CD14-positive monocyte (primary cell): ENCODE measurements at regions not wholly inside any gene's neighbourhood (a gene's known extent, or its start where the extent isn't known, plus 50 kb on each side); places are given as distances from the start of the nearest gene placed in this dataset.

Experiments used
- DNase-seq, 3 donors: peaks; one replicate each; pipeline ENCODE4 v3.0.0-alpha.2; 2011 to 2022
- H2AFZ ChIP-seq: 2 replicates; pipeline ENCODE4 v1.6.0; 2012; ENCODE audit warnings: mild to moderate bottlenecking, low read depth, low read length, inconsistent platforms; ENCODE audit not compliant: insufficient read depth, poor library complexity, severe bottlenecking
- H3K27ac ChIP-seq, 2 donors: 1 replicate in 1 of 2; 2 replicates in 1 of 2; pipeline ENCODE4 v1.5.1; 2012 to 2013; ENCODE audit warnings: low read length in 2 of 2, control low read depth in 1 of 2, inconsistent platforms in 1 of 2, low read depth in 1 of 2, mild to moderate bottlenecking in 1 of 2
- H3K27me3 ChIP-seq, 2 donors: one replicate each; pipeline versions ENCODE4 v1.6.0 to v1.6.1; 2011 to 2013; ENCODE audit warnings: low read length in 2 of 2; ENCODE audit not compliant: control insufficient read depth in 2 of 2, insufficient read depth in 2 of 2
- H3K36me3 ChIP-seq, 2 donors: replicated peaks in 1 of 2; 1 replicate in 1 of 2; 2 replicates in 1 of 2; pipeline versions ENCODE4 v1.5.1 to v1.6.1; 2012 to 2013; ENCODE audit warnings: low read length in 2 of 2, control low read depth in 1 of 2, inconsistent platforms in 1 of 2, mild to moderate bottlenecking in 1 of 2; ENCODE audit not compliant: insufficient read depth in 2 of 2, control insufficient read depth in 1 of 2
- H3K4me1 ChIP-seq, 2 donors: 1 replicate in 1 of 2; 2 replicates in 1 of 2; pipeline versions ENCODE4 v1.5.1 to v1.6.1; 2012 to 2013; ENCODE audit warnings: low read length in 2 of 2, control low read depth in 1 of 2, inconsistent platforms in 1 of 2, mild to moderate bottlenecking in 1 of 2, moderate library complexity in 1 of 2; ENCODE audit not compliant: insufficient read depth in 2 of 2, control insufficient read depth in 1 of 2
- H3K4me2 ChIP-seq: replicated peaks from 2 replicates; pipeline ENCODE3; 2012; ENCODE audit warnings: low read length, moderate library complexity, mild to moderate bottlenecking; ENCODE audit not compliant: poor library complexity, severe bottlenecking; ENCODE audit errors: extremely low read depth
- H3K4me3 ChIP-seq, 3 experiments: fragments of 200-600 bp in 1 of 3; sonication (generic) in 1 of 3; replicated peaks in 1 of 3; 1 replicate in 2 of 3; 2 replicates in 1 of 3; pipeline ENCODE4 v1.5.1; 2011 to 2013; ENCODE audit warnings: low read length in 3 of 3, mild to moderate bottlenecking in 3 of 3, control low read depth in 2 of 3, low read depth in 2 of 3, inconsistent platforms in 1 of 3, moderate library complexity in 1 of 3
- H3K79me2 ChIP-seq: 2 replicates; pipeline ENCODE4 v1.6.0; 2012; ENCODE audit warnings: mild to moderate bottlenecking, control low read depth, inconsistent platforms, low read length, moderate library complexity; ENCODE audit not compliant: insufficient read depth
- H3K9ac ChIP-seq: 2 replicates; pipeline ENCODE4 v1.6.0; 2017; ENCODE audit warnings: low read length, mild to moderate bottlenecking; ENCODE audit not compliant: insufficient read depth, poor library complexity, severe bottlenecking
- H3K9me3 ChIP-seq, 2 donors: replicated peaks in 1 of 2; 1 replicate in 1 of 2; 2 replicates in 1 of 2; pipeline versions ENCODE4 v1.5.1 to v1.6.1; 2012 to 2013; ENCODE audit warnings: low read length in 2 of 2, control low read depth in 1 of 2; ENCODE audit not compliant: control insufficient read depth in 1 of 2, insufficient read depth in 1 of 2
- H4K20me1 ChIP-seq: 2 replicates; pipeline ENCODE4 v1.6.0; 2012; ENCODE audit warnings: mild to moderate bottlenecking, low read length, control low read depth, moderate library complexity; ENCODE audit not compliant: insufficient read depth
- H3K27ac Mint-ChIP-seq, 7 donors: one replicate each; pipeline ENCODE4 v1.8.0; 2020; ENCODE audit warnings: mild to moderate bottlenecking in 7 of 7, mixed read lengths in 7 of 7, moderate library complexity in 6 of 7, inconsistent platforms in 2 of 7
- H3K27me3 Mint-ChIP-seq, 3 donors: one replicate each; pipeline ENCODE4 v1.8.0; 2021 to 2022; ENCODE audit warnings: low read depth in 3 of 3, mild to moderate bottlenecking in 3 of 3, mixed read lengths in 3 of 3, moderate library complexity in 3 of 3, inconsistent platforms in 1 of 3
- H3K36me3 Mint-ChIP-seq, 2 donors: one replicate each; pipeline ENCODE4 v1.8.0; 2020; ENCODE audit warnings: mixed read lengths in 2 of 2, inconsistent platforms in 1 of 2, mild to moderate bottlenecking in 1 of 2
- H3K4me1 Mint-ChIP-seq: one replicate; pipeline ENCODE4 v1.8.0; 2020; ENCODE audit warnings: mild to moderate bottlenecking, mixed read lengths
- H3K4me3 Mint-ChIP-seq, 2 donors: one replicate each; pipeline ENCODE4 v1.8.0; 2020; ENCODE audit warnings: mild to moderate bottlenecking in 2 of 2, mixed read lengths in 2 of 2, moderate library complexity in 1 of 2
- H3K9me3 Mint-ChIP-seq, 7 donors: one replicate each; pipeline ENCODE4 v1.8.0; 2020 to 2022; ENCODE audit warnings: mixed read lengths in 7 of 7, mild to moderate bottlenecking in 6 of 7, moderate library complexity in 6 of 7, inconsistent platforms in 2 of 7
- WGBS: methylation state at CpG from one replicate; pipeline ENCODE4 v1.1.5; 2013; ENCODE audit warnings: missing lambda C conversion rate; ENCODE audit not compliant: insufficient coverage; 5-methylcytosine and 5-hydroxymethylcytosine counted together
- intact Hi-C, 2 donors: fragments of 100-400 bp; cut with micrococcal nuclease; formaldehyde crosslinking; loops; one replicate each; pipeline versions ENCODE4 v1.15.0 to v1.15.1; 2023
- TF ChIP-seq, protein P1 (sequence below): fragments of 200-600 bp; IDR thresholded peaks from one replicate; pipeline ENCODE4 v1.8.0; 2022; ENCODE audit warnings: antibody characterized with exemption, mild to moderate bottlenecking

DNA sequence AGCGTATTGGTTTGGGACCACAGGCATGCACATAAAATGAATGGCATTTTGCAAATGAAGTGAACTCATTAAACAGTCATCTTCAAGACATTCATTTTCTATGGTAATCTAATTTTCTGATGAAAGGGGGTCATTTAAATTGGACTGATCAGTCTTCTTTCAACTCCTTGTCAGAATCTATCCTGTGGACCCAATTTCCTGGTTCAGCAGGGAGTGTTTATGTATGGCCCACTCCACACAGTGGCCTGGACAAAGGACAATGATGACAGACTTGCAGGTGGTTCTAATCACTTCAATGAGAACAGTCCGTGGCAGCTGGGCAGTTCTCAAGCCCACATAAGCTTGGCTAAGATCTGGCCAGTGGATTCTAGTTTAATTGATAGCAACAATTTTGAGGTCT is 448.1 kb downstream of the DCDC2C start:
- H3K9ac ChIP-seq = no peak overlapping the region
- TF ChIP-seq, protein P1, sequence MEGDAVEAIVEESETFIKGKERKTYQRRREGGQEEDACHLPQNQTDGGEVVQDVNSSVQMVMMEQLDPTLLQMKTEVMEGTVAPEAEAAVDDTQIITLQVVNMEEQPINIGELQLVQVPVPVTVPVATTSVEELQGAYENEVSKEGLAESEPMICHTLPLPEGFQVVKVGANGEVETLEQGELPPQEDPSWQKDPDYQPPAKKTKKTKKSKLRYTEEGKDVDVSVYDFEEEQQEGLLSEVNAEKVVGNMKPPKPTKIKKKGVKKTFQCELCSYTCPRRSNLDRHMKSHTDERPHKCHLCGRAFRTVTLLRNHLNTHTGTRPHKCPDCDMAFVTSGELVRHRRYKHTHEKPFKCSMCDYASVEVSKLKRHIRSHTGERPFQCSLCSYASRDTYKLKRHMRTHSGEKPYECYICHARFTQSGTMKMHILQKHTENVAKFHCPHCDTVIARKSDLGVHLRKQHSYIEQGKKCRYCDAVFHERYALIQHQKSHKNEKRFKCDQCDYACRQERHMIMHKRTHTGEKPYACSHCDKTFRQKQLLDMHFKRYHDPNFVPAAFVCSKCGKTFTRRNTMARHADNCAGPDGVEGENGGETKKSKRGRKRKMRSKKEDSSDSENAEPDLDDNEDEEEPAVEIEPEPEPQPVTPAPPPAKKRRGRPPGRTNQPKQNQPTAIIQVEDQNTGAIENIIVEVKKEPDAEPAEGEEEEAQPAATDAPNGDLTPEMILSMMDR = no peak
- H3K4me3 Mint-ChIP-seq = no peak overlapping the region
- no peak overlapping the region for H3K4me3 ChIP-seq
- DNase-seq = no peak
- intact Hi-C loops = no loop called here
- peaks cover 0 to 3% (median 2%) of the 10 kb centered on the region in 3 donors for H3K27me3 Mint-ChIP-seq
- H3K36me3 ChIP-seq = no peaks in the 10 kb centered on the region
- H3K27ac ChIP-seq = no peak overlapping the region
- H3K36me3 Mint-ChIP-seq = no peaks in the 10 kb centered on the region
- 83% methylated on average over 1 of the region's 2 CpGs for WGBS
- H3K9me3 Mint-ChIP-seq = peaks cover 3 to 12% (median 6%) of the 10 kb centered on the region in 7 donors
- peaks cover 2 to 9% of the 10 kb centered on the region in 2 donors for H3K9me3 ChIP-seq
- H3K4me1 Mint-ChIP-seq = no peaks in the 10 kb centered on the region
- no peaks in the 10 kb centered on the region for H3K79me2 ChIP-seq
- no peaks in the 10 kb centered on the region for H3K4me1 ChIP-seq
- H2AFZ ChIP-seq = no peak overlapping the region
- no peak overlapping the region for H3K4me2 ChIP-seq
- no peaks in the 10 kb centered on the region for H4K20me1 ChIP-seq
- H3K27me3 ChIP-seq = no peaks in the 10 kb centered on the region
- H3K27ac Mint-ChIP-seq = no peak overlapping the region

DNA sequence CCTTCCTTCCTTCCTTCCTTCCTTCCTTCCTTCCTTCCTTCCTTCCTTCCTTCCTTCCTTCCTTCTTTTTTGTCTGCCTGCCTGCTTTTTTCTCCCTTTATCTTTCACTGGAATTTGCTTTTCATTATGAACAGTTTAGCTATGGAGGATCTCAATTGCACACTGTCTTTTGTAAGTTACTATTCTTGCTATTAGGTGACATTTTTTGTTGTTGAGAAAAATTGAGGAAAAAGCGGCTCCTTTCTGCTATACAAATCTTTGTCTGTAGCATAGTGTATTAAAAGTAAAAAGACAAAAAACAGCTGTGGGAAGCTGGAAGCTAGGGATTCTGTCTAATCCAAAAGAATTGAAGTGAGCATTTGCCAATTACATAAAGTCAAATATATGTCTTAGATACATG is 448.7 kb downstream of the DCDC2C start:
- peaks cover 4 to 13% (median 6%) of the 10 kb centered on the region in 7 donors for H3K9me3 Mint-ChIP-seq
- H3K9me3 ChIP-seq = peaks cover 2 to 15% of the 10 kb centered on the region in 2 donors
- H3K27me3 Mint-ChIP-seq = peaks cover 0 to 3% (median 2%) of the 10 kb centered on the region in 3 donors
- TF ChIP-seq, protein P1 = no peak
- no peak overlapping the region for H3K27ac ChIP-seq
- no peaks in the 10 kb centered on the region for H3K27me3 ChIP-seq
- no peak for DNase-seq
- H3K9ac ChIP-seq = no peak overlapping the region
- H3K4me2 ChIP-seq = no peak overlapping the region
- WGBS = no CpG with 5 or more reads among the region's 1 CpG
- H4K20me1 ChIP-seq = no peaks in the 10 kb centered on the region
- H3K4me3 Mint-ChIP-seq = no peak overlapping the region
- H3K4me1 ChIP-seq = no peaks in the 10 kb centered on the region
- H3K4me1 Mint-ChIP-seq = no peaks in the 10 kb centered on the region
- no peaks in the 10 kb centered on the region for H3K36me3 Mint-ChIP-seq
- intact Hi-C loops = no loop called here
- H2AFZ ChIP-seq = no peak overlapping the region
- no peak overlapping the region for H3K27ac Mint-ChIP-seq
- H3K36me3 ChIP-seq = no peaks in the 10 kb centered on the region
- H3K79me2 ChIP-seq = no peaks in the 10 kb centered on the region
- no peak overlapping the region for H3K4me3 ChIP-seq
